ENCODE measurements at regions not wholly inside any gene's neighbourhood (a gene's known extent, or its start where the extent isn't known, plus 50 kb on each side); places are given as distances from the start of the nearest gene placed in this dataset.
A peak's percentile ranks its signal among the peaks of the same experiment; 100 is the strongest.

DNA sequence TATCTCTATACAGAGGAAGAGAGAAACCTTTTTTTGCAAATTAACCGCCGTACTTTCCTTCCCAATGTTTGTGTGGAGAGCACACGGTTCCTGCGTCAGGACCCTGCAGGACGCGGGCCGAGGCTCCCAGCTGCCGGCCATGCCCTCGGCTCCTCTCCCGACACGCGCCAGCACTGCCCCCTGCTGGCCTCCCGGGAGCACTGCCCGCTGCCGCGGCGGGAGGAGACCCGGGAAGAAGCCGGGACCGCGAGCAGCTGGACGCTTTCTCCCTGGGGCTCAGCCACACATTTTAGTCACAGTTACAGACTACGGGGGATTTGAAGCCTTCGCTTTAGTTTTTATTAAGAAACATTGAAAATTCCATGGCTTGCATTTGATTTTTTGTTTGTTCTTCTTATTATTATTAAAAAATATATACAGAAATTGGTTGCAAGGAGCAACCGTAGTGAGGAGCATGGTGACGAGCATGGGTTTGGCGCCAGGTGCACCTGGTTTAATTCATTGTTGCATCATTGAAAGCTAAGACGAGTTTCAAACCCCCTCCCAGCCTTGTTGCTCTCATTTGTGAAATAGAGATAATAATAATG lies 401.2 kb downstream of the GALR1 start:
- H3K27ac Mint-ChIP-seq: no peak overlapping the region
- no peak overlapping the region for H3K4me3 Mint-ChIP-seq
- ATAC-seq (replicated peaks in 1 of 2) (peak; percentile 72 to 76), DNase-seq (peak; percentile 69 to 81)
- no peaks in the 10 kb centered on the region for H3K36me3 Mint-ChIP-seq (ENCODE audit: insufficient read depth in 2 of 2)
- H3K4me1 Mint-ChIP-seq (ENCODE audit: low read depth): peaks cover 6% of the 10 kb centered on the region
- H3K27me3 Mint-ChIP-seq (ENCODE audit: low read depth): peaks cover 14% of the 10 kb centered on the region
- H3K9me3 Mint-ChIP-seq: peaks cover 0 to 2% of the 10 kb centered on the region in 2 donors

- ATAC-seq (replicated peaks in 1 of 2) (no peak), DNase-seq (no peak)
- Mint-ChIP-seq H3K4me1 (ENCODE audit: low read depth) (peaks cover 6% of the 10 kb centered on the region), H3K36me3 (ENCODE audit: insufficient read depth in 2 of 2) (no peaks in the 10 kb centered on the region), H3K9me3 (no peaks in the 10 kb centered on the region), H3K27me3 (ENCODE audit: low read depth) (peaks cover 14% of the 10 kb centered on the region), H3K27ac (no peak overlapping the region), H3K4me3 (no peak overlapping the region)
Measured at GRCh38 chr18:77651441-77651840, 401.8 kb downstream of the GALR1 start.

DNA sequence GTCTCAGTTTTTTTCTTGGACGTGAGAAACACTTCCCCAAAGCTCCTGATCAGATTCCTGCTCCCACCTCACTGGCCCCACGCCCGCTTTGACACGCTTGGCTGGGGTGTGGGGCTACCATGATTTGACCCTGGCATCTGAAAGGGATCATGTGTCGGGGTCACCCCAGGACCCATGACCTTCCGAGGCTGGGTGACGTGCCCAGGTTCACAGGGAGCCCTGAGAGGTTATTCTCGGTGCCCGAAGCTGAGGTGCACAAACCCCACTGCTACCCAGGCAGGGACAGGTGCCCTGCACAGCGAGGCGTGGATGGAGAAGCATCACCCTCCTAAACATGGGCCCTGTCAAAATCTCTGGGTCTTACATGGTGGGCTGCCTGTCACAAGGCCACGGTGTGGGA lies 404.1 kb downstream of the GALR1 start:
- H3K9me3 Mint-ChIP-seq: no peaks in the 10 kb centered on the region
- no peak overlapping the region for H3K27ac Mint-ChIP-seq
- DNase-seq (no peak), ATAC-seq (replicated peaks in 1 of 2) (no peak)
- H3K36me3 Mint-ChIP-seq (ENCODE audit: insufficient read depth in 2 of 2): no peaks in the 10 kb centered on the region
- peaks cover 6% of the 10 kb centered on the region for H3K4me1 Mint-ChIP-seq (ENCODE audit: low read depth)
- H3K27me3 Mint-ChIP-seq (ENCODE audit: low read depth): peaks cover 14% of the 10 kb centered on the region
- no peak overlapping the region for H3K4me3 Mint-ChIP-seq

DNA sequence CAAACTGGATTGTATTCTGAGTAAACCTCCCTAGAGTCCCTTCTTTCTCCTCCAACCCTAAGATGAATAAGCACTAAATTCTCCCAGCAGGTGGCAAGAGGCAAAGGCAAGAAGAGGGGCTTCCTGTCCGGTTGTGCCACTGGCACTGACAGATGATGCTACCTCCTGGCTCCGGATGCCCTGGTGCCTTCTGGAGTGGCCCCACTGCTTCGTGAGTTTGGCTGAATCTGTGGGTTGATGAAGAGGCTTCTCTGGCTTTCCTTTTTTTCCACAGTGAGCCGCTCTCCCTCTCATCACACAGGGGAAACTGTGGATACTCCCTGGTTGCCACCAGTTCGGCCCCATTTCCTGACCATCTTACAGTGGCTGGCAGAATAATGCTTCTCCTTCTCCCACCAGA lies 404.7 kb downstream of the GALR1 start:
- ATAC-seq (replicated peaks in 1 of 2): no peak
- Mint-ChIP-seq H3K36me3 (ENCODE audit: insufficient read depth in 2 of 2) (no peaks in the 10 kb centered on the region), H3K27me3 (ENCODE audit: low read depth) (peaks cover 14% of the 10 kb centered on the region), H3K27ac (no peak overlapping the region), H3K9me3 (no peaks in the 10 kb centered on the region), H3K4me1 (ENCODE audit: low read depth) (peaks cover 6% of the 10 kb centered on the region), H3K4me3 (no peak overlapping the region)
- DNase-seq: no peak

- Mint-ChIP-seq H3K27ac (no peak overlapping the region), H3K4me1 (ENCODE audit: low read depth) (no peaks in the 10 kb centered on the region), H3K36me3 (ENCODE audit: insufficient read depth in 2 of 2) (no peaks in the 10 kb centered on the region), H3K27me3 (ENCODE audit: low read depth) (peaks cover 7% of the 10 kb centered on the region), H3K4me3 (no peak overlapping the region), H3K9me3 (no peaks in the 10 kb centered on the region)
- no peak for DNase-seq
- ATAC-seq (replicated peaks in 1 of 2): no peak
Measured at GRCh38 chr18:77657651-77658298, 408.1 kb downstream of the GALR1 start.

DNA sequence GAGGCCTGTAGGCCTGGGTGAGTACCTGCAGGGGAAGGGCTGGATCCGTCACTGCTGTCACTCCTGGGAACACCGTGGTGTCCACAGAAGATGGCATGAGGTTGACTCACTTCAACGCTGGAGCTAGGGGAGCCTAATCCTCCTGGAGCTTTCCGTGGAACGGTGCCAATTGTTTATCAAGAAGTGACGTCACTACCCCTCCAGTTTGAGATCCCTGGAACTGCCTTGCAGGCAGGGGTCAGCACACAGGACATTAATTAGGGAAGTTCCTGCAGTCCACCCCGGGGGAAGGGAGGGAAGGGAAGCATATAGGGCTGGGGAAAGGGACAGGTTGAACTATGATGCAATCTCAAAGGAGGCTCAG lies 408.6 kb downstream of the GALR1 start:
- H3K9me3 Mint-ChIP-seq: no peaks in the 10 kb centered on the region
- no peaks in the 10 kb centered on the region for H3K36me3 Mint-ChIP-seq (ENCODE audit: insufficient read depth in 2 of 2)
- DNase-seq (no peak), ATAC-seq (replicated peaks in 1 of 2) (no peak)
- H3K27me3 Mint-ChIP-seq (ENCODE audit: low read depth): peaks cover 7% of the 10 kb centered on the region
- no peaks in the 10 kb centered on the region for H3K4me1 Mint-ChIP-seq (ENCODE audit: low read depth)
- H3K4me3 Mint-ChIP-seq: no peak overlapping the region
- no peak overlapping the region for H3K27ac Mint-ChIP-seq

- ATAC-seq (replicated peaks in 1 of 2) (no peak), DNase-seq (no peak)
- H3K27ac Mint-ChIP-seq: no peak overlapping the region
- no peak overlapping the region for H3K4me3 Mint-ChIP-seq
- no peaks in the 10 kb centered on the region for H3K9me3 Mint-ChIP-seq
- H3K4me1 Mint-ChIP-seq (ENCODE audit: low read depth): no peaks in the 10 kb centered on the region
- no peaks in the 10 kb centered on the region for H3K36me3 Mint-ChIP-seq (ENCODE audit: insufficient read depth in 2 of 2)
- H3K27me3 Mint-ChIP-seq (ENCODE audit: low read depth): peaks cover 7% of the 10 kb centered on the region
Measured at GRCh38 chr18:77658751-77659448, 409.3 kb downstream of the GALR1 start.

DNA sequence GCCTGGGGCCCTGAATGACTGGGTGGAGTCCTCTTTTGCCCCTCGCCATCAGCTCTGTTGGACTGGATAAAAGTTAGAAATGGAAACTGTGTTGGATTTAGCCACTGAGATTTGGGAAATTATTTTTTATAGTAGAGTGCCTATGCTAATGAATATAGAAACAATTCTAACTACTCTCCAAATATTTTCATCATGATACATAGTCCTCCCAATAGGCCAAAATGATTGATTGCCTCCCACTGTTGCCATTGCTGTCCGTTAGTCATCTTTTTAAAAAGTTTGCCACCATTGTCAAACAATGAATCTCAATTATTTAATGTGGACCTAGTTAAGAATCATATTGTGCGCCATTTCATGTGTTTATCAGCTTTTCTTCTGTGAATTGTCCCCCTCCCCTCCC lies 417.0 kb downstream of the GALR1 start:
- ATAC-seq (replicated peaks in 1 of 2) (no peak), DNase-seq (no peak)
- Mint-ChIP-seq H3K4me3 (no peak overlapping the region), H3K36me3 (ENCODE audit: insufficient read depth in 2 of 2) (no peaks in the 10 kb centered on the region), H3K27ac (no peak overlapping the region), H3K4me1 (ENCODE audit: low read depth) (no peaks in the 10 kb centered on the region), H3K27me3 (ENCODE audit: low read depth) (peaks cover 10% of the 10 kb centered on the region), H3K9me3 (no peaks in the 10 kb centered on the region)

DNA sequence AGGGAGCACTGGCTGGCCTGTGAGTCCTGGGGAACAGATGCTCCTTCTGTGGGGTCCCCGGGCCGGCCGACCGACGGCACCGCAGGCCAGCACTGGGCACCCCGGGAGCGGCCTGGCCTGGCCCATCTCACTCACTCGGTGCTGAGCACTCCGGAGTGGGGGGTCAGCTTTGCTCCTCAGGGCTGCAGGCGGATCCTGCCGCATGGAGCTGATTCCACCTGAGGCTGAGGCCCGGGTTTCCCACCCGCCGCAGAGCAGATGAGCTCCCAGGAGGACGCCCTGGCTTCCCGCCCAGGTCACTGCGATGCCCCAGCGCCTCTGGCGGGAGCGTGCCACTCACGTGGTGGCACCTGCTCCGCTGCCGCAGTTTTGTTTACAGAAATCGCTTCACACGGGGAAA lies 418.6 kb downstream of the GALR1 start:
- Mint-ChIP-seq H3K4me3 (no peak overlapping the region), H3K36me3 (ENCODE audit: insufficient read depth in 2 of 2) (no peaks in the 10 kb centered on the region), H3K9me3 (no peaks in the 10 kb centered on the region), H3K27me3 (ENCODE audit: low read depth) (peaks cover 10% of the 10 kb centered on the region), H3K27ac (no peak overlapping the region), H3K4me1 (ENCODE audit: low read depth) (no peaks in the 10 kb centered on the region)
- ATAC-seq (replicated peaks in 1 of 2): no peak
- no peak for DNase-seq

DNA sequence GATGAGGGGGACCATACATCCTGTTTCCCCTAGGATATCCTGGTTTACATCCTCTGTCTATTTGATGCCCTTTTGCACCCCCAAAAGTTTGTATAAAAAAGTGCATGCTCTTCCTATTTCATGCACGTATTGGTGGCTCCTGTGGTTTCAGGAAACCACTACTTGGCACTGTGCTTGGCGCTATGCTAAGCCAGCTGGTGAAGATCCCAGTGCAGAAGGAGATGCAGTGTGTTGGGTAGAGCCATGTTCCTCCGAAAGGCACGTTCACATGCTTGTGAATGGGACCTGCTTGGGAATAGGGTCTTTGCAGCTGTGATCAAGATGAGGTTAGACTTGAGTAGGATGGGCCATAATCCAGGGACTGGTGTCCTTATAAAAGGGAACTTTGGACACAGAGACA lies 419.7 kb downstream of the GALR1 start:
- H3K27ac Mint-ChIP-seq: no peak overlapping the region
- DNase-seq (no peak), ATAC-seq (replicated peaks in 1 of 2) (no peak)
- H3K9me3 Mint-ChIP-seq: no peaks in the 10 kb centered on the region
- peaks cover 14% of the 10 kb centered on the region for H3K27me3 Mint-ChIP-seq (ENCODE audit: low read depth)
- no peak overlapping the region for H3K4me3 Mint-ChIP-seq
- H3K36me3 Mint-ChIP-seq (ENCODE audit: insufficient read depth in 2 of 2): no peaks in the 10 kb centered on the region
- no peaks in the 10 kb centered on the region for H3K4me1 Mint-ChIP-seq (ENCODE audit: low read depth)

DNA sequence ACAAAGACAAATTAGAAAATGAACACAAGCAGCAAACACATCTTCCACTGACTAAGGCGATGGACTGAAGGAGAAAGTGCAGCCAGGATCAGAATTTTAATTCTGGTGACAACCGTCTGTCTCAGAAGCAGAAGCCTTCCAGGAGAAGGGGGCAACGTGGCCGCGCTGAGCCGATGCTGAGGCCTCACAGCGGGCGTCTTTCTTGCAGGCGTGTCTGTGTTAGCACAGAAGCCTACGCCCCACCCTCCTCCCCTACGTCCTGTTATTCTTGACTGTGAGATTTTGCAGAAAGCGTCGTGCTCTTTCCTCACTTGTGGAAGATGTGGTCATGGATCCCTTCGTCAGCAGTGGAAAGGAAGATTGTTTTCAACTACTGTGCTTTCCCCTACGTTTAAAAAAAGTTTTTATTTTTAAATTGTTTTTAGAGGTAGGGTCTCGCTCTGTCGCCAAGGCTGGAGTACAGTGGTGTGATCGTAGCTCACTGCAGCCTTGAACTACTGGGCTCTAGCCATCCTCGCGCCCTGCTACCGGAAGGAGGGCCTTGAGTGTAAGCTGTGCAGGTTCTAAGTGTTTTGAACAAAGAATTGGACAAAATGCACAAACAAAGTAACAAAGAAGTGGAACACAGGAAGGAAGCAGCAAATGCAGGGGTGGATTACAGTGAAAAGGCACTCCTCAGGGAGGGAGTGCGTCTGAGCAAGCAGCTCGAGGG lies 422.0 kb downstream of the GALR1 start:
- Mint-ChIP-seq H3K4me1 (ENCODE audit: low read depth) (no peaks in the 10 kb centered on the region), H3K27ac (no peak overlapping the region), H3K4me3 (no peak overlapping the region), H3K36me3 (ENCODE audit: insufficient read depth in 2 of 2) (no peaks in the 10 kb centered on the region), H3K9me3 (no peaks in the 10 kb centered on the region), H3K27me3 (ENCODE audit: low read depth) (peaks cover 8% of the 10 kb centered on the region)
- ATAC-seq (replicated peaks in 1 of 2) (no peak), DNase-seq (no peak)

GRCh38 chr18:77676910-77677309 lies 427.3 kb downstream of the GALR1 start:
- no peak for ATAC-seq (replicated peaks in 1 of 2)
- no peak for DNase-seq
- Mint-ChIP-seq H3K27me3 (ENCODE audit: low read depth) (peaks cover 8% of the 10 kb centered on the region), H3K9me3 (no peaks in the 10 kb centered on the region), H3K4me3 (no peak overlapping the region), H3K4me1 (ENCODE audit: low read depth) (no peaks in the 10 kb centered on the region), H3K27ac (no peak overlapping the region), H3K36me3 (ENCODE audit: insufficient read depth in 2 of 2) (no peaks in the 10 kb centered on the region)

DNA sequence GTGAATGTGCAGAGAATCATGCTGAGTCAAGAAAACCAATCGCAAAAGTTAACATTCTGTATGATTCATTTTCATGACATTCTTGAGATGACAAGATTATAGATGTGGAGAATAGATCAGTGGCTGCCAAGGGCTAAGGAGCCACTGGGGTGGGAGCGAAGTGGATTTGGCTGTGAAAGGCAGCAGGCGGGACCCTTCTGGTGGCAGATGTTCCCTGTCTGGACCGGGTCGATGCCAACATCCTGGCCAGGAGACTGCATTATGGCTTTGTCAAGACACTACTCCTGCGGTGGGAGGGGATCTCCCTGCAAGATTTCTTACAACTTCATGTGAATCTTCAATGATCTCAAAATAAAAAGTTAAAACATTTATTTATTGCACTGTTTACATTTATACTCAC lies 427.9 kb downstream of the GALR1 start:
- Mint-ChIP-seq H3K4me1 (ENCODE audit: low read depth) (no peaks in the 10 kb centered on the region), H3K27me3 (ENCODE audit: low read depth) (peaks cover 8% of the 10 kb centered on the region), H3K36me3 (ENCODE audit: insufficient read depth in 2 of 2) (no peaks in the 10 kb centered on the region), H3K9me3 (no peaks in the 10 kb centered on the region), H3K27ac (no peak overlapping the region), H3K4me3 (no peak overlapping the region)
- DNase-seq (no peak), ATAC-seq (replicated peaks in 1 of 2) (no peak)

Data from activated T-cell treated with anti-CD3 and anti-CD28 coated beads, Interleukin-2, amount 50 U/mL, for 72 hours (primary cell).